DOHH2 (cell line): ENCODE measurements at regions not wholly inside any gene's neighbourhood (a gene's known extent, or its start where the extent isn't known, plus 50 kb on each side); places are given as distances from the start of the nearest gene placed in this dataset.

Source experiments
- H3F3A ChIP-seq: fragments of 200-600 bp; sonication (generic), shearing (Covaris generic); 2 replicates; pipeline ENCODE4 v1.6.0; 2016; ENCODE audit warnings: antibody characterized with exemption, mild to moderate bottlenecking; ENCODE audit not compliant: control insufficient read depth, insufficient read depth
- H3K27ac ChIP-seq: fragments of 200-600 bp; sonication (generic); 2 replicates; pipeline ENCODE4 v1.5.1; 2014; ENCODE audit warnings: low read depth, mild to moderate bottlenecking, low read length, moderate library complexity
- H3K27me3 ChIP-seq: fragments of 200-600 bp; sonication (generic); 2 replicates; pipeline ENCODE4 v1.6.1; 2014; ENCODE audit warnings: mild to moderate bottlenecking, low read length, mixed read lengths; ENCODE audit not compliant: control insufficient read depth
- H3K36me3 ChIP-seq: fragments of 200-600 bp; sonication (generic); 2 replicates; pipeline ENCODE4 v1.6.1; 2014; ENCODE audit warnings: mild to moderate bottlenecking, low read length, moderate library complexity, mixed read lengths; ENCODE audit not compliant: control insufficient read depth
- H3K4me1 ChIP-seq: fragments of 200-600 bp; sonication (generic); 2 replicates; pipeline ENCODE4 v1.6.1; 2014; ENCODE audit warnings: mild to moderate bottlenecking, low read length, mixed read lengths; ENCODE audit not compliant: control insufficient read depth
- H3K4me2 ChIP-seq: fragments of 200-600 bp; sonication (generic); 2 replicates; pipeline ENCODE4 v1.6.0; 2014; ENCODE audit warnings: mild to moderate bottlenecking, low read length, moderate library complexity
- H3K4me3 ChIP-seq: fragments of 200-600 bp; sonication (generic); 2 replicates; pipeline ENCODE4 v1.5.1; 2014; ENCODE audit warnings: mild to moderate bottlenecking, low read length, mixed read lengths
- H3K79me2 ChIP-seq: fragments of 200-600 bp; sonication (generic); 2 replicates; pipeline ENCODE4 v1.6.1; 2014; ENCODE audit warnings: mild to moderate bottlenecking, low read length, mixed read lengths; ENCODE audit not compliant: control insufficient read depth
- H3K9me2 ChIP-seq: fragments of 200-600 bp; sonication (generic); replicated peaks from 2 replicates; pipeline ENCODE4 v1.6.1; 2014; ENCODE audit warnings: mild to moderate bottlenecking, low read length, mixed read lengths; ENCODE audit not compliant: control insufficient read depth
- H3K9me3 ChIP-seq: fragments of 200-600 bp; sonication (generic); 2 replicates; pipeline ENCODE4 v1.6.1; 2014; ENCODE audit warnings: antibody characterized with exemption, low read length, mixed read lengths; ENCODE audit not compliant: control insufficient read depth, insufficient read depth
- H4K20me1 ChIP-seq: fragments of 200-600 bp; sonication (generic); 2 replicates; pipeline ENCODE4 v1.6.0; 2014; ENCODE audit warnings: low read depth, mild to moderate bottlenecking, antibody characterized with exemption, low read length, moderate library complexity; ENCODE audit not compliant: control insufficient read depth, insufficient read depth
- EZH2phosphoT487 ChIP-seq: fragments of 200-600 bp; sonication (generic); IDR thresholded peaks from 2 replicates; pipeline ENCODE4 v1.6.1; 2017; ENCODE audit warnings: borderline replicate concordance, mild to moderate bottlenecking, antibody characterized with exemption, low read length, moderate library complexity, mixed read lengths
- TF ChIP-seq, protein P1 (sequence below): fragments of 200-600 bp; sonication (generic); IDR thresholded peaks from one replicate; pipeline ENCODE4 v1.5.1; 2014; ENCODE audit warnings: antibody characterized with exemption, mild to moderate bottlenecking, low read depth, low read length; ENCODE audit not compliant: poor library complexity, severe bottlenecking

DNA sequence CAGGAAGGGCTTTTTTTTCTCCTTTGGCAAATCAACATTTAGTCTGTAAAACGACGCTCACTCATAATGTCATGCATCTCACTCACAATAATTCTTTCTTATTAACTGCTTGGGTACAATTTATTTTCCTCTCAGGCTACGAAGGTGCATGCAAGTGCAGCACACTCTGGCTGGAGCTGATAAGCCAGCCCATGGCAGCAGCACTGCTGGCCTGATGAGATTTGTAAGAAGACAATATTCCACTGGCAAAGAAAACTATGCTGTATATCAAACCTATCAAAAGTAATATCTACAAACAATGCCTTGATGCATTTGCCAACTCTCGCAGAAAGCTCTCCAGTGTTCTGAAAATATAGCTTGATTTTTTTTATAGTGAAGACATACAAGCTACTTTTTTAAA, 170.0 kb upstream of the PHF14 start:
- H3K36me3 ChIP-seq, result no peaks in the 10 kb centered on the region
- H3K79me2 ChIP-seq, result no peaks in the 10 kb centered on the region
- no peak overlapping the region for H3K4me2 ChIP-seq
- H3K4me3 ChIP-seq, result no peak overlapping the region
- H3K27me3 ChIP-seq, result no peaks in the 10 kb centered on the region
- no peaks in the 10 kb centered on the region for H3K9me2 ChIP-seq
- no peaks in the 10 kb centered on the region for H4K20me1 ChIP-seq
- H3F3A ChIP-seq, result no peaks in the 10 kb centered on the region
- no peaks in the 10 kb centered on the region for H3K9me3 ChIP-seq
- no peak for TF ChIP-seq EZH2phosphoT487
- TF ChIP-seq, protein P1, sequence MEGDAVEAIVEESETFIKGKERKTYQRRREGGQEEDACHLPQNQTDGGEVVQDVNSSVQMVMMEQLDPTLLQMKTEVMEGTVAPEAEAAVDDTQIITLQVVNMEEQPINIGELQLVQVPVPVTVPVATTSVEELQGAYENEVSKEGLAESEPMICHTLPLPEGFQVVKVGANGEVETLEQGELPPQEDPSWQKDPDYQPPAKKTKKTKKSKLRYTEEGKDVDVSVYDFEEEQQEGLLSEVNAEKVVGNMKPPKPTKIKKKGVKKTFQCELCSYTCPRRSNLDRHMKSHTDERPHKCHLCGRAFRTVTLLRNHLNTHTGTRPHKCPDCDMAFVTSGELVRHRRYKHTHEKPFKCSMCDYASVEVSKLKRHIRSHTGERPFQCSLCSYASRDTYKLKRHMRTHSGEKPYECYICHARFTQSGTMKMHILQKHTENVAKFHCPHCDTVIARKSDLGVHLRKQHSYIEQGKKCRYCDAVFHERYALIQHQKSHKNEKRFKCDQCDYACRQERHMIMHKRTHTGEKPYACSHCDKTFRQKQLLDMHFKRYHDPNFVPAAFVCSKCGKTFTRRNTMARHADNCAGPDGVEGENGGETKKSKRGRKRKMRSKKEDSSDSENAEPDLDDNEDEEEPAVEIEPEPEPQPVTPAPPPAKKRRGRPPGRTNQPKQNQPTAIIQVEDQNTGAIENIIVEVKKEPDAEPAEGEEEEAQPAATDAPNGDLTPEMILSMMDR, result no peak
- no peak overlapping the region for H3K27ac ChIP-seq
- H3K4me1 ChIP-seq, result no peaks in the 10 kb centered on the region

DNA sequence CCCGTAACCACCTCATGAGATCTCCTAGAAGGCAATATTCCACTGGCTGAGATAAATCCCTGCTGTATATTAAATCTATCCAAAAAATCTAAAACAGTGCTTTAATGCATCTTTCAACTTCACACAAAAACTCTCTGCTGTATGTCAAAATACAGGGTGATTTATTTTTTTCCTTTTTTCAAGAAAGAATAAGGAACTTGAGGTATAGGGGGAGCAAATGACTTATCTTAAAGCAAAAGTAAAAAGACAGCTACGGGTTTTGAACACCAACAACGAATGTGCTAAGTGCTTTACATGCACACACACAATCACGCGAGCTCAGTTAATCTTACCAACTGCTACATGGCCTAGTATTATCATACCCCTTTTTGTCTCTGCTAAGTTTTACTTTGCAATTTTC, 168.9 kb upstream of the PHF14 start:
- H3K36me3 ChIP-seq, result no peaks in the 10 kb centered on the region
- no peaks in the 10 kb centered on the region for H3K27me3 ChIP-seq
- no peak for TF ChIP-seq EZH2phosphoT487
- H3K27ac ChIP-seq, result no peak overlapping the region
- H3K9me2 ChIP-seq, result no peaks in the 10 kb centered on the region
- H3F3A ChIP-seq, result no peaks in the 10 kb centered on the region
- no peaks in the 10 kb centered on the region for H3K4me1 ChIP-seq
- no peaks in the 10 kb centered on the region for H4K20me1 ChIP-seq
- no peak overlapping the region for H3K4me2 ChIP-seq
- H3K4me3 ChIP-seq, result no peak overlapping the region
- no peaks in the 10 kb centered on the region for H3K79me2 ChIP-seq
- H3K9me3 ChIP-seq, result no peaks in the 10 kb centered on the region

DNA sequence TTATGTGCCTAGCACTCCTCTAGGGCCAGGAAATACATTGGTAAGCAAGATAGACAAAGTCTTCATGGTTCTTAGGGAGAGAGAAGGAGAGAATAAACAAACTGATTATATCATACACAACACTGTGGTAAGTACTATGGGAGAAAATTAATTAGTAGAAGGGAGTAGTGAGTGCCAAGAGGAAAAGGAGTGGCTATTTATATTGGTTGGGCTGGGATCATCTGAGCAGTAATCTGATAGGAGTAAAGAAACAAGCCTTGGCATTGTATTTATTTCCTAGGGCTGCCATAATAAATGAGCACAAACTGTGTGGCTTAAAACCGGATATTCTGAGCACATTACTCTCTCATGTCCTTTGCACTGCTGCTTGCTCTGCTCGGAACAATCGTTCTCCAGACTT, 158.1 kb upstream of the PHF14 start:
- Histone ChIP-seq H3K4me1 (no peaks in the 10 kb centered on the region), H3K27me3 (no peaks in the 10 kb centered on the region), H3F3A (no peaks in the 10 kb centered on the region), H3K27ac (no peak overlapping the region), H3K9me2 (no peaks in the 10 kb centered on the region), H3K9me3 (no peaks in the 10 kb centered on the region), H4K20me1 (no peaks in the 10 kb centered on the region), H3K4me2 (no peak overlapping the region), H3K36me3 (no peaks in the 10 kb centered on the region), H3K79me2 (no peaks in the 10 kb centered on the region), H3K4me3 (no peak overlapping the region)
- TF ChIP-seq EZH2phosphoT487, result no peak
- TF ChIP-seq, protein P1, result no peak

DNA sequence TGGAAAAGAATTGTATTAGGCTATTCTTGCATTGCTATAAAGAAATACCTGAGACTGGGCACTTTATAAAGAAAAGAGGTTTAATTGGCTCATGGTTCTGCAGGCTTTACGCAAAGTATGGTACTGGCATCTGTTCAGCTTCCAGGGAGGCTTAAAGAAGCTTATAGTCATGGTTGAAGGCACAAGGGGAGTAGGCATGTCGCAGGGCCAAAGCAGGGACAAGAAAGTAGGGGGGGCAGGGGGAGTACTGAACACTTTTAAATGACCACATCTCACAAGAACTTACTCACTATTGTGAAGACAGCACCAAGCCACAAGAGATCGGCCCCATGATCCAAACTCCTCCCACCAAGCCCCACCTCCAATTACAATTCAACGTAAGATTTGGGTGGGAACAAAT, 152.5 kb upstream of the PHF14 start:
- no peaks in the 10 kb centered on the region for H3F3A ChIP-seq
- H3K4me2 ChIP-seq, result no peak overlapping the region
- TF ChIP-seq, protein P1, result no peak
- no peak for TF ChIP-seq EZH2phosphoT487
- H3K27me3 ChIP-seq, result no peaks in the 10 kb centered on the region
- H3K79me2 ChIP-seq, result no peaks in the 10 kb centered on the region
- H4K20me1 ChIP-seq, result no peaks in the 10 kb centered on the region
- H3K4me1 ChIP-seq, result no peaks in the 10 kb centered on the region
- H3K36me3 ChIP-seq, result no peaks in the 10 kb centered on the region
- H3K9me2 ChIP-seq, result no peaks in the 10 kb centered on the region
- H3K27ac ChIP-seq, result no peak overlapping the region
- no peak overlapping the region for H3K4me3 ChIP-seq
- H3K9me3 ChIP-seq, result no peaks in the 10 kb centered on the region
